ENCODE measurements at regions not wholly inside any gene's neighbourhood (a gene's known extent, or its start where the extent isn't known, plus 50 kb on each side); places are given as distances from the start of the nearest gene placed in this dataset.

- TF ChIP-seq POLR2A (IDR thresholded peaks at IDR 0.05; ENCODE audit: low read depth, low read length) (no peak), POLR2AphosphoS5 (IDR thresholded peaks at IDR 0.05; ENCODE audit: low read depth, low read length) (no peak)
Measured at GRCh38 chr12:131575371-131575770, 135.5 kb upstream of the SFSWAP start.

All from GM12892 (cell line).